ENCODE measurements at regions not wholly inside any gene's neighbourhood (a gene's known extent, or its start where the extent isn't known, plus 50 kb on each side); places are given as distances from the start of the nearest gene placed in this dataset.

DNA sequence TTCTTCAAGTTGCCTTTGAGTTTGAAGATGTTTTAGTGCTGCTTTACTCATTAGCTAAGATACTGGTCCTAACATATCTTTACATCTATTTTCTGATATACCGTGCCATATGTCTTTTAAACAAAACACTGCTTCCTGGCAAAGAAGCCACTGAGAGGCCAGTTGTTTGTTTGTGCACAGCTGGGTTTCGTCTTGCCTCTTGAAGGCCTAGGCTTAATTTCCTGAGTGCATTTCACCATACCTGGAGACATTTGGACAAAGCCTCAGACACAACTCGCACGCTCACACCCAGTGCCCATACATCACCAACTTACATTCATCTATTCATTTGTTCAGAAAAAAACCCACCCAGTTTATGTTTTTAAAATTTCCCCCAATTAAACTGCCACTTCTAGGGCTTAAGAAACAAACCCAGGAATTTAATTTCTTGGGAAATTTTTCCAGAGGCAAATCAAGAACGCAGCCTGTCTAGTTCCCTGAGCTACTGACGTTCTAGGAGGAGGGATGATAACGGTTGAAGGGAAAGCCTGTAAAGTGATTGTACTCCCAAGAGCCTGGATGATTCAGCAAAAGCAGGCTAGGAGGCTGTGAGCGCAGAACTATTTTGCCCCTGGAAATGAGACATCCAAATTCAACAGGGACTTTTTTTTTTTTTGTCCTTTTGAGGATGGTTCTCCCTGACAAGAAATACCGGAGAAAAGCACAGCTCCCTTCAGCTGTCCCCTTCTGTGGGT lies 77.7 kb downstream of the OLIG3 start:
- 77 to 85% methylated on average over 9 of the region's 9 CpGs for WGBS, 2 donors
- DNase-seq (no peak), ATAC-seq (ENCODE audit: low FRiP score) (no peak)
- Histone ChIP-seq H3K27ac (ENCODE audit: low read depth in 1 of 2, low read length in 2 of 2) (no peak overlapping the region), H3K9me3 (ENCODE audit: control insufficient read depth, low read length) (no peaks in the 10 kb centered on the region), H3K36me3 (ENCODE audit: control insufficient read depth in 1 of 2, insufficient read depth in 2 of 2, low read length in 1 of 2) (no peaks in the 10 kb centered on the region), H3K27me3 (ENCODE audit: control insufficient read depth in 1 of 2, insufficient read depth in 2 of 2, low read length in 1 of 2) (peaks cover 0 to 2% of the 10 kb centered on the region in 2 donors), H3K4me1 (ENCODE audit: control insufficient read depth in 1 of 2, insufficient read depth in 2 of 2, low read length in 2 of 2) (no peaks in the 10 kb centered on the region), H3K4me3 (ENCODE audit: low read length in 2 of 2) (no peak overlapping the region)
- intact Hi-C loops (cut with DNase I), result no loop called here

DNA sequence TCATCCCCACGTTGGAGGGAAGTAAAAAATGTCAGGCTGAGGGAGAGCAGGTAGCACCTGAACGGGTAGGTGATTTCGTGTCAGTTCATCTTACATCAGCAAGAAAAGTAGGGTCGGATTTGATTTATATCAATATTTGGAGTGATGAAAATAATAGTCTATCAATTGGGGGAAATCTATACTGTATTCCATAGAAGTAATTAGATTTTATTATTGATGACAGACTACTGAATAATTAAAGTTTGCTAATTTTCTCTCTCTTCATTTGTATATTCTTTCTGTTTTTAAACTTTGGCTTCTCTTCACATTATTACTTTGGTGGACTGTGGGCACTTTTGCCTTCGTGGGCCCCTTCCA lies 78.4 kb downstream of the OLIG3 start:
- Histone ChIP-seq H3K4me1 (ENCODE audit: control insufficient read depth in 1 of 2, insufficient read depth in 2 of 2, low read length in 2 of 2) (no peaks in the 10 kb centered on the region), H3K4me3 (ENCODE audit: low read length in 2 of 2) (peak overlapping the region in 1 of 2 donors; percentile 41), H3K27ac (ENCODE audit: low read depth in 1 of 2, low read length in 2 of 2) (no peak overlapping the region), H3K27me3 (ENCODE audit: control insufficient read depth in 1 of 2, insufficient read depth in 2 of 2, low read length in 1 of 2) (no peaks in the 10 kb centered on the region), H3K9me3 (ENCODE audit: control insufficient read depth, low read length) (no peaks in the 10 kb centered on the region), H3K36me3 (ENCODE audit: control insufficient read depth in 1 of 2, insufficient read depth in 2 of 2, low read length in 1 of 2) (no peaks in the 10 kb centered on the region)
- no peak for DNase-seq
- ATAC-seq (ENCODE audit: low FRiP score), result no peak
- intact Hi-C loops (cut with DNase I), result no loop called here
- WGBS, 2 donors, result 53% methylated on average over 5 of the region's 5 CpGs

DNA sequence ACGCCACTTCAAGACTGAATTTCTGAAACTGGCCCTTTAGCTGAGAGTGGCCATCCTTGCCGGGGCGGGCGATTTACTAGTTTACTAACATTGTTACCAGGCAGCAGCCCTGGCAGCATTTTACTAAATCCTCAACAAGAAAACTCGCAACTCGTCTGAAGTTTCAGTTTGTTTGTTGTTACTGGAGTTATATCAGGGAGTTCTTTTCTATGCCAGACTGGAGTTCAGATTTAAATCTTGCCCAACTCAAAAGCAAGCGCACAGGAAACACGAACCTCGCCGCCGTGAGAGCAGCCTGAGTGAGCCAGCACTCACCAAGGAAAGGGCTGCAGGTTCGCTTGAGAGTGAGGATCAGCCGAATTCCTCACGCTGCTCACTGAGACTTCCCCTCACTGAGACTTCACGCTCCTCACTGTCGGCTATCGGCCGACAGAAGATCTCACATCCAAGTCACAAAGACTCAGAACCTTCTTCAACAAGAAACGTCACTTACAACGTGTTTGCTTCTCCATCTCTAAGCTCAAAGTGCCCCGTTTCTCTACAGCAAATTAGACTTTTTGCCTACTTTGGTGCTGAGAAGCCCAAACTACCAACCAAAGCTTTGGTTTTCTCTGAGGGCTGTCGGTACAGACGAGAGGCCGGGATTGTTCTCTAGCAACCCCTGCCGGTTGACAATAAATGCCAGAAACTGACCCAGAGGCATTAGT lies 78.9 kb downstream of the OLIG3 start:
- Histone ChIP-seq H3K27ac (ENCODE audit: low read depth in 1 of 2, low read length in 2 of 2) (no peak overlapping the region), H3K9me3 (ENCODE audit: control insufficient read depth, low read length) (no peaks in the 10 kb centered on the region), H3K27me3 (ENCODE audit: control insufficient read depth in 1 of 2, insufficient read depth in 2 of 2, low read length in 1 of 2) (no peaks in the 10 kb centered on the region), H3K4me3 (ENCODE audit: low read length in 2 of 2) (peak overlapping the region; percentile 24 to 41), H3K36me3 (ENCODE audit: control insufficient read depth in 1 of 2, insufficient read depth in 2 of 2, low read length in 1 of 2) (no peaks in the 10 kb centered on the region), H3K4me1 (ENCODE audit: control insufficient read depth in 1 of 2, insufficient read depth in 2 of 2, low read length in 2 of 2) (no peaks in the 10 kb centered on the region)
- intact Hi-C loops (cut with DNase I), result no loop called here
- DNase-seq (peak; percentile 69 to 81), ATAC-seq (ENCODE audit: low FRiP score) (peak; percentile 83)
- 3% methylated on average over 25 of the region's 25 CpGs for WGBS, 2 donors

DNA sequence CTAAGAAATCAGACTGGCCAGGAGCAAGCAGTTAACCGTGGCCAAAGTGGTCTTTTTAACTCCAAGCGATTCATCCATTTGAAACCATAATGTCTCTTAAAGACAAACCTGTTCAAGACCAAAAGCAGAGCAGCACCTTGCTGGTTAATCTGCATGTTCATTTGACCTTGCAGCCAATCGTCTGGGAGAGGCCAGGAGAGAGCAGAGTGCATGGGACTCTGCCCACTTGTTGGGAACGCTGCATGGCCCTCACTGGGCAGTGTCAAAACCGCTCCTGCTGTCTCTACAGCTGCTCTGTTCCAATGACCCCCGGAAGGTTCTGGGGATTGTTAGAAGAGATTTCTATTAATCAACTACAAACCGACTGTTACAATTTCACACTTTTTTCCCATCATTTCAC lies 79.6 kb downstream of the OLIG3 start:
- H3K27me3 ChIP-seq (ENCODE audit: control insufficient read depth in 1 of 2, insufficient read depth in 2 of 2, low read length in 1 of 2), result no peaks in the 10 kb centered on the region
- intact Hi-C loops (cut with DNase I), result no loop called here
- 56 to 59% methylated on average over 7 of the region's 7 CpGs for WGBS, 2 donors
- no peak for ATAC-seq (ENCODE audit: low FRiP score)
- H3K9me3 ChIP-seq (ENCODE audit: control insufficient read depth, low read length), result no peaks in the 10 kb centered on the region
- H3K36me3 ChIP-seq (ENCODE audit: control insufficient read depth in 1 of 2, insufficient read depth in 2 of 2, low read length in 1 of 2), result no peaks in the 10 kb centered on the region
- DNase-seq, result no peak
- H3K4me1 ChIP-seq (ENCODE audit: control insufficient read depth in 1 of 2, insufficient read depth in 2 of 2, low read length in 2 of 2), result no peaks in the 10 kb centered on the region
- no peak overlapping the region for H3K27ac ChIP-seq (ENCODE audit: low read depth in 1 of 2, low read length in 2 of 2)
- no peak overlapping the region for H3K4me3 ChIP-seq (ENCODE audit: low read length in 2 of 2)

DNA sequence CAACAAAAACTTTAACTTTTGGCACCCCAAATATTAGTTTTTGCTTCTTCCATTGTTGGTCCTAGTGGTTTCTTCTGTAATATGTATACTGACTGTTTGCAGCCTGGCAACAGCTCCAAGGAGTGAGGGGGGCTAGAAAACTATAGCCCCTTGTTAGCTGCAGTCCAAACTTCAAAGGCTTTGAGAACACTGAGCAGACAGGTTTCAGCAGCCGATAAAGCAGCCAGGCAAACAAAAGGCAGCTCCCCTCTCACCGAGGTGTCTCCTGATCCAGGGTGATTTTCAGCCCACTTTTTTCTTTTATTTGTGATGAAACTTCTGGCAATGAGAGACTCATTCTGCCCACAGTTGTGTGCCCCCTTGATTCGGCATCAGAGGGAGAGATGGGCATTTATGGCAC lies 80.7 kb downstream of the OLIG3 start:
- H3K27ac ChIP-seq (ENCODE audit: low read depth in 1 of 2, low read length in 2 of 2), result no peak overlapping the region
- ATAC-seq (ENCODE audit: low FRiP score), result no peak
- intact Hi-C loops (cut with DNase I), result no loop called here
- no peak for DNase-seq
- H3K4me1 ChIP-seq (ENCODE audit: control insufficient read depth in 1 of 2, insufficient read depth in 2 of 2, low read length in 2 of 2), result no peaks in the 10 kb centered on the region
- no peak overlapping the region for H3K4me3 ChIP-seq (ENCODE audit: low read length in 2 of 2)
- H3K36me3 ChIP-seq (ENCODE audit: control insufficient read depth in 1 of 2, insufficient read depth in 2 of 2, low read length in 1 of 2), result no peaks in the 10 kb centered on the region
- WGBS, 2 donors, result 29 to 33% methylated on average over 3 of the region's 3 CpGs
- H3K27me3 ChIP-seq (ENCODE audit: control insufficient read depth in 1 of 2, insufficient read depth in 2 of 2, low read length in 1 of 2), result no peaks in the 10 kb centered on the region
- H3K9me3 ChIP-seq (ENCODE audit: control insufficient read depth, low read length), result no peaks in the 10 kb centered on the region

DNA sequence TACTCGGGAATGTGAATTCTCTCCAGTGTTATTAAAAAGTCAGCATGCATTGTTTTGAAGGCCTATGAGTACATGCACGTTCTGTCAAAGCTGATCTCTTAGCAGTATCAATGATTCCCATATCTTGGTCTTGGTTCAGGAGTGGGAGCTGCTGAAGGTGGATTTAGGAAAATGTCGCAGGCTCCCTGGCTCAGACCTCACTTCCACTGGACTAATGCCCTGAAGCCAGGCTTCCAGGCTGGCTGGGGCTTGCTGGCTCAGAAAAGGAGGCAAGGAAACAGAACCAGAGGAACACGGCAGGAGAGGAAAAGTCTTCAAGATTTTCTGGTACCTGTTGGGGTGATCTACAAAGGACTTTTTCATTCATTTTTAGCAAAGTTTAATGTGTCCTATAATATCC lies 81.6 kb downstream of the OLIG3 start:
- 39 to 52% methylated on average over 4 of the region's 4 CpGs for WGBS, 2 donors
- H3K27me3 ChIP-seq (ENCODE audit: control insufficient read depth in 1 of 2, insufficient read depth in 2 of 2, low read length in 1 of 2), result no peaks in the 10 kb centered on the region
- DNase-seq, result no peak
- H3K4me1 ChIP-seq (ENCODE audit: control insufficient read depth in 1 of 2, insufficient read depth in 2 of 2, low read length in 2 of 2), result no peaks in the 10 kb centered on the region
- no peaks in the 10 kb centered on the region for H3K36me3 ChIP-seq (ENCODE audit: control insufficient read depth in 1 of 2, insufficient read depth in 2 of 2, low read length in 1 of 2)
- intact Hi-C loops (cut with DNase I), result no loop called here
- H3K4me3 ChIP-seq (ENCODE audit: low read length in 2 of 2), result no peak overlapping the region
- no peak overlapping the region for H3K27ac ChIP-seq (ENCODE audit: low read depth in 1 of 2, low read length in 2 of 2)
- no peak for ATAC-seq (ENCODE audit: low FRiP score)
- H3K9me3 ChIP-seq (ENCODE audit: control insufficient read depth, low read length), result no peaks in the 10 kb centered on the region

DNA sequence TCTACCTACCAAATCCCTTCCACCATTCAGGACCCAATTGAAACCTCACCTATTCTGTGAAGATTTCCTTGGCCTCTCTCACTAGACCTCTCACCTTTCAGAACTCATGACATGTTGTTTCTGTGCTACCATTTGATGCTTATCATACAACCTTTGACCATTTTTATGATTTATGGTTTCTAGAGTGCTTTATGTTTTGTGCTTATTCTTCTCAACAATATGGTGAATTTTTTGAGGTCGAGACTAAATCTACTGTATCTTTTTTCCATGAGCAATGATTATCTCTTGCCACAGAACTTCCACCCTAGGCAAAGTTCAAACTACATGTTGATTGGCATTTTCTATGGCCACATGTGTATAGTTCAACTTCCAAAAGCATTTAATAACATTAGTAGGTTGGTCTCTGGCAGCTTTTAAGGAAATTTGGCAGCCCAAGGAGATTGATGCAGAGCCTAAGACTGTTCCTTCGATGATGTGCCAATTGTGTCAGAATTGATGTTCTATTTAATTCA lies 84.9 kb downstream of the OLIG3 start:
- no peak overlapping the region for H3K27ac ChIP-seq (ENCODE audit: low read depth in 1 of 2, low read length in 2 of 2)
- DNase-seq (no peak), ATAC-seq (ENCODE audit: low FRiP score) (no peak)
- no peaks in the 10 kb centered on the region for H3K9me3 ChIP-seq (ENCODE audit: control insufficient read depth, low read length)
- no peak overlapping the region for H3K4me3 ChIP-seq (ENCODE audit: low read length in 2 of 2)
- no peaks in the 10 kb centered on the region for H3K36me3 ChIP-seq (ENCODE audit: control insufficient read depth in 1 of 2, insufficient read depth in 2 of 2, low read length in 1 of 2)
- H3K4me1 ChIP-seq (ENCODE audit: control insufficient read depth in 1 of 2, insufficient read depth in 2 of 2, low read length in 2 of 2), result no peaks in the 10 kb centered on the region
- H3K27me3 ChIP-seq (ENCODE audit: control insufficient read depth in 1 of 2, insufficient read depth in 2 of 2, low read length in 1 of 2), result no peaks in the 10 kb centered on the region
- 57 to 65% methylated on average over 2 of the region's 2 CpGs for WGBS, 2 donors
- intact Hi-C loops (cut with DNase I), result no loop called here

DNA sequence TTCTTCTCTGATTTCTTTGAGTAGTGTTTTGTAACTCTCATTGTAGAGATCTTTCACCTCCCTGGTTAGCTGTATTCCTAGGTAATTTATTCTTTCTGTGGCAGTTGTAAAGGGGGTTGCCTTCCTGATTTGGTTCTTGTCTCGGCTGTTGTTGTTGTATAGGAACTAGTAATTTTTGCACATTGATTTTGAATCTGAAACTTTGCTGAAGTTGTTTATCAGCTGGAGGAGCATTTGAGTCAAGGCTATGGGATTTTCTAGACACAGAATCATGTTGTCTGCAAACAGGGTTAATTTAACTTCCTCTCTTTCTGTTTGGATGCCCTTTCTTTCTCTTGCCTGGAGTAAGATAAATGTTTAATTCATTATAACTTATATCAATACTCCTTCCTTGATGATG lies 86.4 kb downstream of the OLIG3 start:
- Histone ChIP-seq H3K27me3 (ENCODE audit: control insufficient read depth in 1 of 2, insufficient read depth in 2 of 2, low read length in 1 of 2) (no peaks in the 10 kb centered on the region), H3K36me3 (ENCODE audit: control insufficient read depth in 1 of 2, insufficient read depth in 2 of 2, low read length in 1 of 2) (no peaks in the 10 kb centered on the region), H3K9me3 (ENCODE audit: control insufficient read depth, low read length) (no peaks in the 10 kb centered on the region), H3K4me1 (ENCODE audit: control insufficient read depth in 1 of 2, insufficient read depth in 2 of 2, low read length in 2 of 2) (no peaks in the 10 kb centered on the region), H3K27ac (ENCODE audit: low read depth in 1 of 2, low read length in 2 of 2) (no peak overlapping the region), H3K4me3 (ENCODE audit: low read length in 2 of 2) (no peak overlapping the region)
- DNase-seq (no peak), ATAC-seq (ENCODE audit: low FRiP score) (no peak)
- intact Hi-C loops (cut with DNase I), result no loop called here
- WGBS, 2 donors, result 71 to 86% methylated on average over 1 of the region's 1 CpG

DNA sequence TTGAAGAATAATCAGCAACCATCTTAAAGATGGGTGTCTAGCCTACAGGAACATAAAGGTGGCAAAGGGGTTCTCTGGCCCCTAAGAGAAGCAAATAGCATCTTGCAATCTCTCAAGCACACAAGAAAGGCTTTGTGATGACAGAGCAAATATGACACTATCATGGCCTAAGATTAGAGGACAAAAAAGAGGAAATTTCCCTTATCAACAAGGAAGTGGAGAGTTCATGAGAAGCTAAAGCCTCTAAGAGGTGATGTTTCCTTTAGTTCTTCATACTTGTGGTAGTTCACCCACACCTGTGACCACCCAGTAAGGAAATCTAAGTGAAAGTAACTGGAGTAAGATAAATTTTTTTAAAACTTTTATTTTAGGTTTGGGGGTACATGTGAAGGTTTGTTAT lies 88.4 kb downstream of the OLIG3 start:
- intact Hi-C loops (cut with DNase I), result no loop called here
- DNase-seq, result no peak

More for the DNA sequence above, 88.4 kb downstream of the OLIG3 start:
- Histone ChIP-seq H3K36me3 (ENCODE audit: control insufficient read depth in 1 of 2, insufficient read depth in 2 of 2, low read length in 1 of 2) (no peaks in the 10 kb centered on the region), H3K9me3 (ENCODE audit: control insufficient read depth, low read length) (no peaks in the 10 kb centered on the region), H3K27ac (ENCODE audit: low read depth in 1 of 2, low read length in 2 of 2) (no peak overlapping the region), H3K27me3 (ENCODE audit: control insufficient read depth in 1 of 2, insufficient read depth in 2 of 2, low read length in 1 of 2) (no peaks in the 10 kb centered on the region), H3K4me3 (ENCODE audit: low read length in 2 of 2) (no peak overlapping the region), H3K4me1 (ENCODE audit: control insufficient read depth in 1 of 2, insufficient read depth in 2 of 2, low read length in 2 of 2) (no peaks in the 10 kb centered on the region)
- ATAC-seq (ENCODE audit: low FRiP score), result no peak

Measured in aorta (tissue), 5 donors.